Spleen (tissue), 11 donors: ENCODE measurements at regions not wholly inside any gene's neighbourhood (a gene's known extent, or its start where the extent isn't known, plus 50 kb on each side); places are given as distances from the start of the nearest gene placed in this dataset.

Experiments
- DNase-seq: peaks from one replicate; pipeline ENCODE4 v3.0.0-alpha.2; 2020
- H3K27ac ChIP-seq, 8 donors: fragments of 200-600 bp; sonication (generic) in 7 of 8; 1 replicate in 4 of 8; 2 replicates in 4 of 8; pipeline versions ENCODE4 v1.5.0 to v1.8.0; 2016 to 2021; ENCODE audit warnings: inconsistent platforms in 4 of 8, mild to moderate bottlenecking in 4 of 8, moderate library complexity in 1 of 8
- H3K27me3 ChIP-seq, 7 donors: fragments of 200-600 bp; sonication (generic) in 6 of 7; replicated peaks in 1 of 7; 1 replicate in 4 of 7; 2 replicates in 3 of 7; pipeline versions ENCODE4 v1.5.0 to v1.8.0; 2016 to 2021; ENCODE audit warnings: inconsistent platforms in 3 of 7, mild to moderate bottlenecking in 1 of 7
- H3K36me3 ChIP-seq, 6 donors: fragments of 200-600 bp; sonication (generic) in 5 of 6; 1 replicate in 4 of 6; 2 replicates in 2 of 6; pipeline versions ENCODE4 v1.5.0 to v1.8.0; 2016 to 2021; ENCODE audit warnings: inconsistent platforms in 2 of 6
- H3K4me1 ChIP-seq, 6 donors: fragments of 200-600 bp; sonication (generic) in 5 of 6; 1 replicate in 3 of 6; 2 replicates in 3 of 6; pipeline versions ENCODE4 v1.5.0 to v1.8.0; 2016 to 2021; ENCODE audit warnings: inconsistent platforms in 3 of 6
- H3K4me3 ChIP-seq, 8 donors: fragments of 200-600 bp; sonication (generic) in 7 of 8; 1 replicate in 4 of 8; 2 replicates in 4 of 8; pipeline versions ENCODE4 v1.5.0 to v1.8.0; 2016 to 2021; ENCODE audit warnings: inconsistent platforms in 4 of 8, mild to moderate bottlenecking in 4 of 8, moderate library complexity in 2 of 8
- H3K9me3 ChIP-seq, 8 donors: fragments of 200-600 bp; sonication (generic) in 7 of 8; 1 replicate in 4 of 8; 2 replicates in 4 of 8; pipeline versions ENCODE4 v1.5.0 to v1.8.0; 2016 to 2021; ENCODE audit warnings: inconsistent platforms in 4 of 8
- POLR2A ChIP-seq, 3 donors: fragments of 450-650 bp; IDR thresholded peaks; one replicate each; pipeline ENCODE4 v1.5.1; 2017; ENCODE audit warnings: antibody characterized with exemption in 3 of 3, mild to moderate bottlenecking in 1 of 3
- POLR2AphosphoS5 ChIP-seq, 3 donors: sonication (generic); formaldehyde crosslinking; IDR thresholded peaks; one replicate each; pipeline ENCODE4 v1.5.1; 2017; ENCODE audit warnings: antibody characterized with exemption in 3 of 3
- WGBS, 5 donors: extraction: QIAGEN DNeasy Blood & Tissue Kit in 3 of 5; methylation state at CpG; one replicate each; pipeline versions ENCODE4 v1.1.5 to v1.1.7; 2013 to 2018; 5-methylcytosine and 5-hydroxymethylcytosine counted together
- intact Hi-C: fragments of 100-400 bp; cut with DNase I; formaldehyde crosslinking; loops from one replicate; pipeline ENCODE4 v1.15.0; 2023; ENCODE audit warnings: low total_unique reads
- TF ChIP-seq, protein P1 (sequence below), 11 experiments: fragments of 200-600 bp in 7 of 11; fragments of 450-650 bp in 4 of 11; sonication (generic) in 4 of 11; IDR thresholded peaks in 8 of 11; conservative IDR thresholded peaks in 3 of 11; 1 replicate in 7 of 11; 2 replicates in 4 of 11; pipeline versions ENCODE4 v1.4.0 to v1.8.0; 2016 to 2021; ENCODE audit warnings: antibody characterized with exemption in 11 of 11, inconsistent platforms in 4 of 11, mild to moderate bottlenecking in 1 of 11
- donor health status: healthy with polysubstance abuse.
- donor health status: DM: no; HTN: no; CAD: no; lungs with moderate emphysema.
- donor health status: DM: no; HTN: no; CAD: no.
- donor health status: Bipolar disorder and iron deficiency.
- donor health status: healthy.
- donor health status: DM: no; HTN: no; CAD: no.
- donor health status: DM: yes; HTN: yes; CAD: no.

DNA sequence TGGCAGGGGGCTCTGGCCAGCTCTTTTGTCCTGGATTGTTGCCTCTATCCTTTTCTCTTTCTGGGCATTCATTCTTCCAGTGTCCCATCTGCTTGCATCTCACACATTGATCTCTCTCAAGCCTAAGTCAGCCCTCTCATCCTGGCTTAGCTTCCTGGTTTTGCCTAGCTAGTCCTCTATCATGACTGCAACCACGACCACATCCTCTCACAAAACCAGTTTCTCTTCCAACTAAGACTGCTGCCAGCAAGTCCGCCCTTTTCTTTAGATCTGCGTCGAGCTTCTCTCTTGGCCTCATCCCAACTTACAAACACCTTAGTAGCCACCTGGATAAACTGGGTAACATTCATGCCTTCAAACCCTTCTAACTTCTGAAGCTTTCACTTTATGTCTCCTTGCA, 212.2 kb upstream of the HTR2A start:
- 26 to 47% (median 35%) methylated on average over 4 of the region's 4 CpGs for WGBS, 5 donors
- no peaks in the 10 kb centered on the region for H3K36me3 ChIP-seq
- intact Hi-C loops = no loop called here
- peaks cover 0 to 4% (median 0%) of the 10 kb centered on the region in 8 donors for H3K9me3 ChIP-seq
- no peaks in the 10 kb centered on the region for H3K4me1 ChIP-seq
- no peak overlapping the region for H3K4me3 ChIP-seq
- H3K27ac ChIP-seq = no peak overlapping the region
- H3K27me3 ChIP-seq = no peaks in the 10 kb centered on the region
- no peak for DNase-seq
- TF ChIP-seq, protein P1, sequence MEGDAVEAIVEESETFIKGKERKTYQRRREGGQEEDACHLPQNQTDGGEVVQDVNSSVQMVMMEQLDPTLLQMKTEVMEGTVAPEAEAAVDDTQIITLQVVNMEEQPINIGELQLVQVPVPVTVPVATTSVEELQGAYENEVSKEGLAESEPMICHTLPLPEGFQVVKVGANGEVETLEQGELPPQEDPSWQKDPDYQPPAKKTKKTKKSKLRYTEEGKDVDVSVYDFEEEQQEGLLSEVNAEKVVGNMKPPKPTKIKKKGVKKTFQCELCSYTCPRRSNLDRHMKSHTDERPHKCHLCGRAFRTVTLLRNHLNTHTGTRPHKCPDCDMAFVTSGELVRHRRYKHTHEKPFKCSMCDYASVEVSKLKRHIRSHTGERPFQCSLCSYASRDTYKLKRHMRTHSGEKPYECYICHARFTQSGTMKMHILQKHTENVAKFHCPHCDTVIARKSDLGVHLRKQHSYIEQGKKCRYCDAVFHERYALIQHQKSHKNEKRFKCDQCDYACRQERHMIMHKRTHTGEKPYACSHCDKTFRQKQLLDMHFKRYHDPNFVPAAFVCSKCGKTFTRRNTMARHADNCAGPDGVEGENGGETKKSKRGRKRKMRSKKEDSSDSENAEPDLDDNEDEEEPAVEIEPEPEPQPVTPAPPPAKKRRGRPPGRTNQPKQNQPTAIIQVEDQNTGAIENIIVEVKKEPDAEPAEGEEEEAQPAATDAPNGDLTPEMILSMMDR (IDR thresholded peaks at IDR 0.05 in 8 of 11, conservative IDR thresholded peaks at IDR 0.05 in 3 of 11) = no peak
- no peak for TF ChIP-seq POLR2A (IDR thresholded peaks at IDR 0.05)
- no peak for TF ChIP-seq POLR2AphosphoS5 (IDR thresholded peaks at IDR 0.05)

DNA sequence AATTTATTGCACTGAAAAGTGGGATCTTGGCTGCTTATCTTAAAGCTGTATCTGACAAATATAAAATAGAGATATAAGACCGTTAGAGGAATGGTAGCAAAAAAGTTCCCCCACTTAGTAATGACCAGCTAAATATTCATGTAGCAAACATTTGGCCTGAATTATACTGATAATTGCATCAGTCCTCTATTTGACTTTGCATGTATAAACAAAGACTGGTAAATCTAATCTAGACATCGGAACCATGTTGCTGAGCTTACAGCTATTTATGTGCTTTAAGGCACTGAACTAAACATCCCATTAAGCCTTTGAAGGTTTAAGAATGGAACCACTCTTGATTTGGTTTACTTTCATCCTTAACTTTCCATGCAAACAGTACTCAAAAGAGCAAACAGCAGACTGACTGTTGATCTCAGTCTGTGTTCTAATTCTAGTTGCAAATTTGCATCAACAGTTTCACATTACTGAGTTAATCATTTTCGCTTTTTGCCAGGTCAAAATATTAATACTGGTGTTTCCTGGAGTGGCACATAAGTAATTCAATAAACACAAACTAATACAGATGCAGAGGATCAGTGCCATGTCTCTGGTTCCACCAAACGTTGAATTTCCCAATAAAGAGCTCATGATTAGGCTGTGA, 203.5 kb upstream of the HTR2A start:
- H3K4me1 ChIP-seq = no peaks in the 10 kb centered on the region
- intact Hi-C loops = no loop called here
- H3K9me3 ChIP-seq = peaks cover 0 to 9% (median 0%) of the 10 kb centered on the region in 8 donors
- no peaks in the 10 kb centered on the region for H3K36me3 ChIP-seq
- 66 to 75% (median 69%) methylated on average over 4 of the region's 4 CpGs for WGBS, 5 donors
- no peak overlapping the region for H3K27ac ChIP-seq
- H3K4me3 ChIP-seq = no peak overlapping the region
- DNase-seq = no peak
- TF ChIP-seq, protein P1 (IDR thresholded peaks at IDR 0.05 in 8 of 11, conservative IDR thresholded peaks at IDR 0.05 in 3 of 11) = no peak
- TF ChIP-seq POLR2AphosphoS5 (IDR thresholded peaks at IDR 0.05) (no peak), POLR2A (IDR thresholded peaks at IDR 0.05) (no peak)
- no peaks in the 10 kb centered on the region for H3K27me3 ChIP-seq

DNA sequence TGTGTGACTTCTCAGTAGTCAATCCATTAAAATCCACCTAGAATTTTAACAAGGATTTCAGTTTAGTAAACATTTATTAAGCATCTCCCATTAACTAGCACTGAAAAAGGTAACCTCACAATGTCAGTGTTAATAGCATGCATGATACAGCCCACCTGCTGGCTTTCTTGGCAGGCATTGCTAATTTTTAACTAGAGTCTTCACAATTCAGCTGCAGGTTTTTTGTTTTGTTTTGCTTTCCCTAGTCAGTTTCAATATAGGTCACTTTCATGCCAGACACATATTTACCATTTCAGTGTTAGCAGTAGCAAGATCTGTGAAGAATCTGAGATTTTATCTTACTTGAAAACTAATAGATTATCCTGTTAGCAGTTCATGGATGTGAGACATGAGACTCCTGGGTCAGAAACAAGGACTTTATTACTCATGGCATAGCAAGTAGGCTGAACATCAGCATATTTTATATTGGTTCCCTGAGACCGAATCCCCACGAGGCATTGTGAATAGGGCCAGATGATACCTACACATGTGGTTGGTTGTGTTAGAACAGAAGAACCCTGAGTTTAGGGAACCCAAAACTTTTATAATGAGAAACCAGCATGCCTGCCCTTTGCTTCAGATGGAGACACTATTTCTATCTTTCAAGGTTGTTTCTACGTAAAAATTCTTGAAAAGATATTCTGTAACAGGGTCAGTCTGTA, 198.0 kb upstream of the HTR2A start:
- peaks cover 0 to 4% (median 0%) of the 10 kb centered on the region in 7 donors for H3K27me3 ChIP-seq
- DNase-seq = no peak
- TF ChIP-seq POLR2A (IDR thresholded peaks at IDR 0.05) = no peak
- TF ChIP-seq, protein P1 (IDR thresholded peaks at IDR 0.05 in 8 of 11, conservative IDR thresholded peaks at IDR 0.05 in 3 of 11) = no peak
- TF ChIP-seq POLR2AphosphoS5 (IDR thresholded peaks at IDR 0.05) = no peak
- intact Hi-C loops = no loop called here
- H3K36me3 ChIP-seq = no peaks in the 10 kb centered on the region
- no peak overlapping the region for H3K4me3 ChIP-seq
- H3K27ac ChIP-seq = no peak overlapping the region
- WGBS, 5 donors = 70 to 91% (median 74%) methylated on average over 3 of the region's 3 CpGs
- no peaks in the 10 kb centered on the region for H3K4me1 ChIP-seq
- no peaks in the 10 kb centered on the region for H3K9me3 ChIP-seq

DNA sequence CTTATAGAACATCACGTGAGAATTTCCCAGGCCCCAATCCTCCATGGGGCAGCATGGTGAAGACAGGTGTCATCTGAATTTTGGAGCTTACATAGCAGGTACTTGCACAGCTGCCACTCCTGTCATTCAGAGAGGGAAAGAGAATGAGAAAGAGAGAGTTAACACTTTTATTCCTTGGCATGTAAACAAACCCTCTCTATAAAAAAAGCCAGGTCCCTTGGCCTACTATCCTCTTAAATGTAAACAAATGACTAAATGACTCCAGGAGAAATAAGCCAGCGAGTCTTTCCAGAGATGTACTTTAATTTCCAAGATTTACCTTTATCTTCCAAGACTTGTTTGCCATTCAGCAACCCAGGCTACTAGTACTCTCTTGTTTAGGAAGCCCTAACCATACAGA, 195.3 kb upstream of the HTR2A start:
- Histone ChIP-seq H3K4me3 (no peak overlapping the region), H3K27ac (no peak overlapping the region), H3K4me1 (no peaks in the 10 kb centered on the region), H3K36me3 (no peaks in the 10 kb centered on the region), H3K27me3 (peaks cover 0 to 4% (median 0%) of the 10 kb centered on the region in 7 donors), H3K9me3 (no peaks in the 10 kb centered on the region)
- no peak for DNase-seq
- TF ChIP-seq POLR2A (IDR thresholded peaks at IDR 0.05) = no peak
- TF ChIP-seq, protein P1 (IDR thresholded peaks at IDR 0.05 in 8 of 11, conservative IDR thresholded peaks at IDR 0.05 in 3 of 11) = no peak
- TF ChIP-seq POLR2AphosphoS5 (IDR thresholded peaks at IDR 0.05) = no peak
- WGBS, 5 donors = 77 to 80% (median 77%) methylated on average over 2 of the region's 2 CpGs
- intact Hi-C loops = no loop called here
